HG03432 (cell line): ENCODE measurements at regions not wholly inside any gene's neighbourhood (a gene's known extent, or its start where the extent isn't known, plus 50 kb on each side); places are given as distances from the start of the nearest gene placed in this dataset.
"Not testable (repeated sequence)": the region's sequence is repeated elsewhere in the genome, so short reads cannot be mapped to it uniquely, and the experiment has no call there.

ENCODE experiments used
- ATAC-seq: cut with Tn5 transposase; IDR thresholded peaks from one replicate; pipeline ENCODE4 v1.9.1; 2021; ENCODE audit warnings: mild to moderate bottlenecking, moderate library complexity; ENCODE audit not compliant: unreplicated experiment

GRCh38 chr5:120913396-120913795, 449.3 kb downstream of the PRR16 start:
- no peak for ATAC-seq

GRCh38 chr5:120917214-120917758, 453.2 kb downstream of the PRR16 start:
- no peak for ATAC-seq

- no peak for ATAC-seq
Observed at GRCh38 chr5:120919017-120919416, 454.9 kb downstream of the PRR16 start.

GRCh38 chr5:120923026-120923425, 458.9 kb downstream of the PRR16 start:
- no peak for ATAC-seq

GRCh38 chr5:120926471-120926870, 462.4 kb downstream of the PRR16 start:
- ATAC-seq: no peak

GRCh38 chr5:120927950-120928530, 463.9 kb downstream of the PRR16 start:
- no peak for ATAC-seq

- no peak for ATAC-seq
Observed at GRCh38 chr5:120932480-120932879, 468.4 kb downstream of the PRR16 start.

GRCh38 chr5:120934031-120934430, 469.9 kb downstream of the PRR16 start:
- ATAC-seq: no peak

- ATAC-seq: no peak
Observed at GRCh38 chr5:120936652-120937051, 472.6 kb downstream of the PRR16 start.

- no peak for ATAC-seq
Observed at GRCh38 chr5:120938604-120939003, 474.5 kb downstream of the PRR16 start.

GRCh38 chr5:120942596-120943350, 478.7 kb downstream of the PRR16 start:
- ATAC-seq: no peak

- not testable (repeated sequence) for ATAC-seq
Observed at GRCh38 chr5:120949596-120949995, 485.5 kb downstream of the PRR16 start.

- not testable (repeated sequence) for ATAC-seq
Observed at GRCh38 chr5:120953445-120953844, 489.3 kb downstream of the PRR16 start.

GRCh38 chr5:120954255-120954654, 490.2 kb downstream of the PRR16 start:
- no peak for ATAC-seq

- ATAC-seq: no peak
Observed at GRCh38 chr5:120955795-120956194, 491.7 kb downstream of the PRR16 start.

- no peak for ATAC-seq
Observed at GRCh38 chr5:120958877-120959485, 494.9 kb downstream of the PRR16 start.

- no peak for ATAC-seq
Observed at GRCh38 chr5:120960510-120960909, 496.4 kb downstream of the PRR16 start.

GRCh38 chr5:120967366-120967765, 503.3 kb downstream of the PRR16 start:
- no peak for ATAC-seq

GRCh38 chr5:120974690-120975089, 510.6 kb downstream of the PRR16 start:
- ATAC-seq: no peak

GRCh38 chr5:120982351-120982750, 518.3 kb downstream of the PRR16 start:
- ATAC-seq: no peak

GRCh38 chr5:120985526-120985925, 521.4 kb downstream of the PRR16 start:
- no peak for ATAC-seq

- no peak for ATAC-seq
Observed at GRCh38 chr5:120988491-120988890, 524.4 kb downstream of the PRR16 start.
